Gastrocnemius medialis (tissue), 4 donors: ENCODE measurements at regions not wholly inside any gene's neighbourhood (a gene's known extent, or its start where the extent isn't known, plus 50 kb on each side); places are given as distances from the start of the nearest gene placed in this dataset.
A peak's percentile ranks its signal among the peaks of the same experiment; 100 is the strongest.

Experiments used
- ATAC-seq, 2 donors: fragments of 150-250 bp; one replicate each; pipeline ENCODE4 v1.9.1; 2016
- DNase-seq, 2 donors: peaks; one replicate each; pipeline ENCODE4 v3.0.0-alpha.2; 2019
- H3K27ac ChIP-seq, 4 donors: fragments of 200-600 bp; sonication (generic); 1 replicate in 1 of 4; 2 replicates in 3 of 4; pipeline ENCODE4 v1.5.1; 2016 to 2018; ENCODE audit warnings: mild to moderate bottlenecking in 2 of 4, moderate library complexity in 1 of 4
- H3K27me3 ChIP-seq, 3 donors: fragments of 200-600 bp; sonication (generic) in 2 of 3; 1 replicate in 1 of 3; 2 replicates in 2 of 3; pipeline versions ENCODE4 v1.5.1 to v1.6.0; 2016 to 2019; ENCODE audit warnings: mild to moderate bottlenecking in 1 of 3, moderate library complexity in 1 of 3
- H3K36me3 ChIP-seq, 2 donors: fragments of 200-600 bp; sonication (generic) in 1 of 2; one replicate each; pipeline ENCODE4 v1.5.1; 2017 to 2018
- H3K4me1 ChIP-seq, 2 donors: fragments of 200-600 bp; sonication (generic) in 1 of 2; one replicate each; pipeline ENCODE4 v1.5.1; 2016 to 2017; ENCODE audit warnings: mild to moderate bottlenecking in 2 of 2
- H3K4me3 ChIP-seq, 4 donors: fragments of 200-600 bp; sonication (generic) in 3 of 4; 1 replicate in 1 of 4; 2 replicates in 3 of 4; pipeline ENCODE4 v1.5.1; 2016 to 2019; ENCODE audit warnings: mild to moderate bottlenecking in 2 of 4
- H3K9me3 ChIP-seq, 3 donors: fragments of 200-600 bp; sonication (generic) in 2 of 3; 1 replicate in 1 of 3; 2 replicates in 2 of 3; pipeline ENCODE4 v1.5.1; 2016 to 2019
- CTCF ChIP-seq, 5 experiments: fragments of 450-650 bp in 3 of 5; fragments of 200-600 bp in 2 of 5; sonication (generic) in 2 of 5; IDR thresholded peaks in 4 of 5; conservative IDR thresholded peaks in 1 of 5; 1 replicate in 4 of 5; 2 replicates in 1 of 5; pipeline ENCODE4 v1.5.1; 2016 to 2019; ENCODE audit warnings: antibody characterized with exemption in 5 of 5, mild to moderate bottlenecking in 3 of 5, moderate library complexity in 3 of 5
- POLR2A ChIP-seq, 2 donors: fragments of 450-650 bp; IDR thresholded peaks; one replicate each; pipeline ENCODE4 v1.6.1; 2017; ENCODE audit warnings: antibody characterized with exemption in 2 of 2, mild to moderate bottlenecking in 2 of 2, moderate library complexity in 2 of 2
- in situ Hi-C, 4 donors: fragments of 200-750 bp; cut with MboI; loops; one replicate each; pipeline versions ENCODE4 v1.15.0 to v1.8.0; 2017; ENCODE audit warnings: low sequenced_read_pairs in 4 of 4
- intact Hi-C: fragments of 100-400 bp; cut with DNase I; formaldehyde crosslinking; loops from one replicate; pipeline ENCODE4 v1.15.1; 2023; ENCODE audit warnings: low total_unique reads

GRCh38 chr14:73780391-73780790 is 66.2 kb upstream of the PNMA1 start:
- H3K9me3 ChIP-seq = no peaks in the 10 kb centered on the region
- no peaks in the 10 kb centered on the region for H3K36me3 ChIP-seq
- DNase-seq = no peak
- peaks cover 64 to 71% of the 10 kb centered on the region in 2 donors for H3K4me1 ChIP-seq
- intact Hi-C loops = no loop called here
- no peak overlapping the region for H3K4me3 ChIP-seq
- no peak for TF ChIP-seq CTCF (IDR thresholded peaks at IDR 0.05 in 4 of 5, conservative IDR thresholded peaks at IDR 0.05 in 1 of 5)
- TF ChIP-seq POLR2A (IDR thresholded peaks at IDR 0.05) = no peak
- in situ Hi-C loops = loop anchor here in 1 of 4 donors (10.0 kb wide), 1 partner anchor 56 kb away; no protein-coding TSS in a partner anchor
- peak overlapping the region; percentile 68 to 95 (median 69) for H3K27ac ChIP-seq
- no peaks in the 10 kb centered on the region for H3K27me3 ChIP-seq
- ATAC-seq = peak; percentile 22 to 43

GRCh38 chr14:73778736-73779135 is 64.6 kb upstream of the PNMA1 start:
- no peak overlapping the region for H3K4me3 ChIP-seq
- H3K4me1 ChIP-seq = peaks cover 64 to 71% of the 10 kb centered on the region in 2 donors
- H3K36me3 ChIP-seq = no peaks in the 10 kb centered on the region
- no peaks in the 10 kb centered on the region for H3K27me3 ChIP-seq
- no peak for ATAC-seq
- no peak overlapping the region for H3K27ac ChIP-seq
- no peak for DNase-seq
- intact Hi-C loops = no loop called here
- no peaks in the 10 kb centered on the region for H3K9me3 ChIP-seq
- in situ Hi-C loops = no loop called here
- TF ChIP-seq CTCF (IDR thresholded peaks at IDR 0.05 in 4 of 5, conservative IDR thresholded peaks at IDR 0.05 in 1 of 5) = no peak
- TF ChIP-seq POLR2A (IDR thresholded peaks at IDR 0.05) = no peak

- no peaks in the 10 kb centered on the region for H3K9me3 ChIP-seq
- peak; percentile 48 to 55 for ATAC-seq
- peak overlapping the region in 3 of 4 donors; percentile 5 to 96 (median 24) for H3K27ac ChIP-seq
- in situ Hi-C loops (no loop called here), intact Hi-C loops (no loop called here)
- H3K4me3 ChIP-seq = no peak overlapping the region
- H3K4me1 ChIP-seq = peaks cover 58 to 70% of the 10 kb centered on the region in 2 donors
- no peak for DNase-seq
- H3K27me3 ChIP-seq = no peaks in the 10 kb centered on the region
- no peaks in the 10 kb centered on the region for H3K36me3 ChIP-seq
- TF ChIP-seq CTCF (IDR thresholded peaks at IDR 0.05 in 4 of 5, conservative IDR thresholded peaks at IDR 0.05 in 1 of 5) (peak in 4 of 5 experiments; percentile 25 to 43 (median 33)), POLR2A (IDR thresholded peaks at IDR 0.05) (no peak)
Observed at GRCh38 chr14:73777420-73777819, 63.2 kb upstream of the PNMA1 start.

- Histone ChIP-seq H3K4me1 (peaks cover 65 to 83% of the 10 kb centered on the region in 2 donors), H3K27me3 (no peaks in the 10 kb centered on the region), H3K4me3 (no peak overlapping the region), H3K36me3 (no peaks in the 10 kb centered on the region), H3K9me3 (no peaks in the 10 kb centered on the region), H3K27ac (peak overlapping the region; percentile 79 to 96 (median 80))
- in situ Hi-C loops (no loop called here), intact Hi-C loops (no loop called here)
- DNase-seq (no peak), ATAC-seq (no peak)
- no peak for TF ChIP-seq POLR2A (IDR thresholded peaks at IDR 0.05)
- no peak for TF ChIP-seq CTCF (IDR thresholded peaks at IDR 0.05 in 4 of 5, conservative IDR thresholded peaks at IDR 0.05 in 1 of 5)
Observed at GRCh38 chr14:73776194-73776537, 62.0 kb upstream of the PNMA1 start.
